GM12874 (cell line): ENCODE measurements at regions not wholly inside any gene's neighbourhood (a gene's known extent, or its start where the extent isn't known, plus 50 kb on each side); places are given as distances from the start of the nearest gene placed in this dataset.

ENCODE experiments used
- TF ChIP-seq, protein P1 (sequence below): IDR thresholded peaks from 2 replicates; pipeline ENCODE4 v1.5.1; 2011; ENCODE audit warnings: low read depth, mild to moderate bottlenecking, control low read depth, low read length, moderate library complexity; ENCODE audit not compliant: insufficient read depth

DNA sequence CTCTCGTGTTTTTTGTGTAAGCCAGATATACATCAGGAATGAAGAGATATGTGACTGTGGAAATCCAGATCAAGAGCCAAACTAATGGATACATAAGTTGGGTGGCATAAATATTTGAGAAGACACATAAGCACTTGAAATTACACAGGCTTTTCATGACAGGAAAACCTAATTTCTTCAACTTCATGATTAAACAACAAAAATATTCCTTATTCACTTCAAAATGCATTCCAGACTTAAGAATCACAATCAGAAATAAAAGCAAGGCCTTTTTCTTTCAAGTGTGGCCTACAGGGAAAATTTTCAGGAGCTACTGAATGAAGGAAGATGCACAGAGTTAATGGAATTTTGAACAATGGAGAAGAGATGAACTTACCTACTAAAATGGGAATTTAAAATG is 515.6 kb downstream of the FOXG1 start:
- TF ChIP-seq, protein P1, sequence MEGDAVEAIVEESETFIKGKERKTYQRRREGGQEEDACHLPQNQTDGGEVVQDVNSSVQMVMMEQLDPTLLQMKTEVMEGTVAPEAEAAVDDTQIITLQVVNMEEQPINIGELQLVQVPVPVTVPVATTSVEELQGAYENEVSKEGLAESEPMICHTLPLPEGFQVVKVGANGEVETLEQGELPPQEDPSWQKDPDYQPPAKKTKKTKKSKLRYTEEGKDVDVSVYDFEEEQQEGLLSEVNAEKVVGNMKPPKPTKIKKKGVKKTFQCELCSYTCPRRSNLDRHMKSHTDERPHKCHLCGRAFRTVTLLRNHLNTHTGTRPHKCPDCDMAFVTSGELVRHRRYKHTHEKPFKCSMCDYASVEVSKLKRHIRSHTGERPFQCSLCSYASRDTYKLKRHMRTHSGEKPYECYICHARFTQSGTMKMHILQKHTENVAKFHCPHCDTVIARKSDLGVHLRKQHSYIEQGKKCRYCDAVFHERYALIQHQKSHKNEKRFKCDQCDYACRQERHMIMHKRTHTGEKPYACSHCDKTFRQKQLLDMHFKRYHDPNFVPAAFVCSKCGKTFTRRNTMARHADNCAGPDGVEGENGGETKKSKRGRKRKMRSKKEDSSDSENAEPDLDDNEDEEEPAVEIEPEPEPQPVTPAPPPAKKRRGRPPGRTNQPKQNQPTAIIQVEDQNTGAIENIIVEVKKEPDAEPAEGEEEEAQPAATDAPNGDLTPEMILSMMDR, result no peak

DNA sequence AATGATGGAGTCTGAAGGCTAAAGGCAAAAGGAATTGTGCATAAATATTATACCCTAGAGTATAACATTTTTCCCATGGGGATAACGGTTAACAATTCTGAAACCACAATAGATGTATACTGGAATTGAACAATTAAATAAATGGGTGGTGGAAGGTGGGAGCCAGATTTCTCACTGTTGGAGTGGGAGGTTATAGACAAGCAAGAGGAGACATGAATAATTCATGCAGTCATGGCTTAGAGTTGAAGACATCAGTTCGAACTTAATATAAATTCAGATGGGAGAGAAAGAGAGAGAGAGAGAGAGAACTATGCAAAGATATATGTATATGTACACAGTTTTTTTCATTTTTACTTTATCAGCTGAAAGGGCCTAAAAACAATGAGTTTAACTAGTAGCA is 523.9 kb downstream of the FOXG1 start:
- TF ChIP-seq, protein P1, result no peak

DNA sequence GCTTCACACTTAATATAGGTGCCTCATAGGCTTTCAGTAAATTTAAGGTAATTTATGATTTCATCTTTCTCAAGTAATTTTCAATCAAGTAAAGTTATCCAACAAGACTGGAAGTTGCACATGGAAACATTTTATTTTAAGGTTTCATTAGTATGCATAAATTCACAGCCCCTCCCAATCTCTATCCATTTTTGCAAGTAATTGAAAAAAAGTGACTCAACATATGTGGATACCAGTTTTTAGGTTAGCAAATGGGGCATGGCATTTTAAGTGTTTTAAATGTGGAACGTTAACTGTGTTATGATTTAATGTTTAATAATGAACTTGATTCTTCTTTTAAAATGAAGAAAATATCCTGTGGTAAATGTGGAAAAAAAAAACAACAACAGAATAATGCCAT is 532.8 kb downstream of the FOXG1 start:
- TF ChIP-seq, protein P1, result no peak

DNA sequence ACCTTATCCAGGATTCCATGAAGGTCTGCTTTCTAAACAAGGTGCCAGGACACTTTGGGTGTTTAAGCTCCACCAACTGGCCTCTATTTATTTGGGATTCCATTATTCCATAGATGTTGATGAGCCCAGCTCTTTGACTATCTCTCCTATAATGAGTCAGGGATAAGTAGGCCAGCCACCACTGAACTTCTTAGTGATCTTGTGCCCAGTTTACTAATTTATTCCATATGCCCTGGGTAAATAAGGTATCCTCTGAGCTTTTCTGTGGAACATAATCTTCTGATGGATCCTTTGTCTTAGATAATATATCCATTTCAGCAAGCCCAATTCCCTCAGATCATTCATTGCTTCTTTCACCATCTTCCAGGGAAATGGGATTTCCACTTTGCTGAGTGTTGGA is 535.0 kb downstream of the FOXG1 start:
- TF ChIP-seq, protein P1, result no peak

DNA sequence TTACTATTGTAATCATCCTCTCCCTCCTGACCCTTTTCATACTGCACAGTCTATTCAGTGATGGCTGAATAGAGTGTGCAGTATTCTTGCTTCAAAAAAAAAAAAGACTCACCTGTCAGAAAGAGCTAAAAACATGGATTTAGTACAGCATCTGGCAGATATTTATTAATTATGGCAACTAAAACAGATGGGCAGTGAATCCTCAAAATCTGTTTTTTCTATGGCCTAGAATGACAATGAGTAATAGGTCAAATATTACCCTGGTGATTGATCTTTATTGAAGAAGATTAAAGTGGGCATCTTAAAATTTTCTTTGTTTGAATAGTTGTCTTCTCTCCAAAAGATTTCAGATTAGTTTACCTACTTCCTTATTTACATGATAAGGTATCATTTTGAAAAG is 543.6 kb downstream of the FOXG1 start:
- TF ChIP-seq, protein P1, result no peak

DNA sequence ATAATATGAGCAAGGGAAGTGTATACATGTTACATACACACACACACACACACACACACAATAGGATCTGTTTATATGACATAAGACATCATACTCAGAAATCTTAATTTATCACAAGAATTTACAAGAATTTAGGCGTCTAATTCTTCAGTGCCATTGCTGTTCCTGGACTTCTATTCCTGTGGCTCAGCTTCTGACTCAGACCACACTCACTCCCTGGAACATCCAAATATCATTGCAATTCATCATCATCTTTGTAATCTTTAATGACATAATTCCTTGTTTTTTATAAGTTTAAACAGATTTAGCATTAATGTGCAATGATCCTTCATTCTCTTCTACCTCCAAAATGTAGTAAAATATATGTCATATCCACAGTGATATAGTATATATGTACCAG is 544.2 kb downstream of the FOXG1 start:
- TF ChIP-seq, protein P1, result no peak

DNA sequence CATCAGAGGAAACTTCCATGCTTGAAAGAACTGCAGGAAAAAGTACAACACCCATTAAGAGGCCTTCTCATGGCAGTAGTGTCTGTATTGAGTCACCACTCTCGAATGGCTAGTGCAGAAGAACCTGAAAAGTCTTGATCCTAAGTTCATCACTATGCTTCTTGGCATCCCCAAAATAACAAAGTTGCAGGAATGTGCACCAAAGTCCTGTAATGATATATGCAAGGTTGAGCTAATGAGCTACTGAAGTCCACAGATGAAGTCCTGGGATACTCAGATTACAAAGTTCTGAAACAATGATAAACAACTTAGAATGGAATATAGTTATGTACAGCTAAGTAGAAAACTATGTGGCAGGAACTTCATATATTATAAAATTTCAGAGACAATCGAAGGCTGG is 545.4 kb downstream of the FOXG1 start:
- TF ChIP-seq, protein P1, result no peak

DNA sequence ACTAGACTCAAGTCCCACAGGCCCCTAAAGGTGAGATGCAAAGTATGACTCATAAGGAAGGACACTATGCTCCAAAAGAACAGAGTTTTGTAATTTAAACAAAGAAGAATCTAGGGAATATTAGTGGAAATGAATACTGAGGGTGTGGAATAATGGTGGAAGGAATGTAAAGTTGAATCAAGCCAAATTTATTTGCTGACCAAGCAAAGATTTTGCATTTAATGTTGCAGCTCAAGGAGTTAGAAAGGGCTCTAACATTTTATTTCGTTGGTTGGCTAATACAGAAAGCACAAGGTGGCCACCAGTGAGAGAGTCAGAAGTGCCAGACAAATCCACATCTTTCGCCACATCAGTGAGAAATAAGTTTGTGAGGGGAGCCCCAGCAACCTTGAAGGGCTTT is 550.3 kb downstream of the FOXG1 start:
- TF ChIP-seq, protein P1, result no peak
